ENCODE measurements at regions not wholly inside any gene's neighbourhood (a gene's known extent, or its start where the extent isn't known, plus 50 kb on each side); places are given as distances from the start of the nearest gene placed in this dataset.

DNA sequence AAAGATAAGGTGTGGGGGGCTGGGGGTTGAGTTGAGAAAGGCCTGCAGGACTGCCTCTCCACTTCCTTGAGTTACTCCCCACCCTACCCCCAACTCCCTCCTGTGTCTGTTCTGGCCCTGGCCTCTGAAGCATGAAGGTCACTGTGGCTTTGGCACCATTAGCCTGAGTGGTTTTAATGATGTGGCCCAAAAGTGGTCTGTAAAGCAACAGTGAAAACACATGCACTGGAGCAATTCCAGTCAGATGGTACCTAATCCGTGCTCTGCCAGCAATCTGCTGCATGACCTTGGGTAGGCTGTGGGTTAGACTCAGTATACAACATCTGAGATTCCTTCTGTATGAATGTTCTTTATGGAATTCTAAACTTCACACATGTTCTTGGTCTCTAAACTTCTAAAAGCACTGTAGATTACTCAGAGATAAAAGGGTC, 86.5 kb upstream of the ATP1A1 start:
- Histone ChIP-seq H3K4me1 (replicated peaks in 1 of 2; ENCODE audit: control insufficient read depth in 2 of 2, insufficient read depth in 2 of 2, low read length in 2 of 2) (no peaks in the 10 kb centered on the region), H3K4me3 (no peak overlapping the region), H3K27me3 (ENCODE audit: control insufficient read depth in 2 of 2, insufficient read depth in 2 of 2, low read length in 2 of 2) (peaks cover 0 to 9% of the 10 kb centered on the region in 2 experiments; a peak in 2 of 5 replicates), H3K9ac (ENCODE audit: insufficient read depth in 1 of 2, low read depth in 2 of 2, low read length in 2 of 2) (no peak overlapping the region), H3K36me3 (ENCODE audit: control insufficient read depth, insufficient read depth, low read length) (no peaks in the 10 kb centered on the region), H4K20me1 (replicated peaks; ENCODE audit: control insufficient read depth, insufficient read depth, low read length) (no peaks in the 10 kb centered on the region), H3K27ac (ENCODE audit: extremely low read depth, low read depth, low read length) (no peak overlapping the region), H3K79me2 (ENCODE audit: control insufficient read depth, insufficient read depth, low read length) (no peaks in the 10 kb centered on the region), H2AFZ (ENCODE audit: low read depth, low read length) (no peak overlapping the region), H3K4me2 (ENCODE audit: insufficient read depth, low read length) (no peak overlapping the region), H3K9me3 (replicated peaks; ENCODE audit: control insufficient read depth, insufficient read depth, low read depth, low read length) (no peaks in the 10 kb centered on the region), H3K9me1 (ENCODE audit: control insufficient read depth, insufficient read depth, low read length) (no peaks in the 10 kb centered on the region)
- 0% methylated on average over 1 of the region's 1 CpG for WGBS (ENCODE audit: insufficient coverage, low coverage, missing lambda C conversion rate)
- CTCF ChIA-PET (ENCODE audit: low intra/inter-chr PET ratio): no interaction called here
- intact Hi-C loops (cut with micrococcal nuclease): no loop called here
- TF ChIP-seq ZNF311 (CRISPR knock-in tag; IDR thresholded peaks at IDR 0.05) (no peak), ARID2 (IDR thresholded peaks at IDR 0.05) (no peak), TAF7 (tag; IDR thresholded peaks at IDR 0.05) (no peak), E2F3 (CRISPR knock-in tag; IDR thresholded peaks at IDR 0.05) (no peak), SMARCB1 (IDR thresholded peaks at IDR 0.05; ENCODE audit: insufficient read length, low read depth) (no peak), DMBX1 (CRISPR knock-in tag; IDR thresholded peaks at IDR 0.05; ENCODE audit: borderline replicate concordance) (no peak), ARNT (IDR thresholded peaks at IDR 0.05) (no peak), TCFL5 (CRISPR knock-in tag; conservative IDR thresholded peaks at IDR 0.05) (no peak)
- DNase-seq (ENCODE audit: extremely low read depth in 1 of 4, low spot score in 3 of 4) (no peak), ATAC-seq (no peak), FAIRE-seq (no peak)
- POLR2A ChIA-PET: no interaction called here
- no TSS peak for BruUV-seq (replicated peaks)
- in situ Hi-C loops (cut with MboI): no loop called here

Measured in K562 (cell line).